ENCODE measurements at regions not wholly inside any gene's neighbourhood (a gene's known extent, or its start where the extent isn't known, plus 50 kb on each side); places are given as distances from the start of the nearest gene placed in this dataset.

- no peak for DNase-seq (ENCODE audit: low read depth)
- TF ChIP-seq CTCF (conservative IDR thresholded peaks at IDR 0.05; ENCODE audit: low read depth, low read length) = no peak
- no peak overlapping the region for H3K4me3 ChIP-seq (ENCODE audit: low read depth, low read length)
These were observed 1476.7 kb upstream of the CDH8 start for GRCh38 chr16:63512910-63513309.

GRCh38 chr16:63497408-63497807 is 1461.2 kb upstream of the CDH8 start:
- H3K4me3 ChIP-seq (ENCODE audit: low read depth, low read length) = no peak overlapping the region
- DNase-seq (ENCODE audit: low read depth) = no peak
- TF ChIP-seq CTCF (conservative IDR thresholded peaks at IDR 0.05; ENCODE audit: low read depth, low read length) = no peak

- DNase-seq (ENCODE audit: low read depth) = no peak
- no peak for TF ChIP-seq CTCF (conservative IDR thresholded peaks at IDR 0.05; ENCODE audit: low read depth, low read length)
- no peak overlapping the region for H3K4me3 ChIP-seq (ENCODE audit: low read depth, low read length)
These were observed 1460.0 kb upstream of the CDH8 start for GRCh38 chr16:63496282-63496681.

- no peak for TF ChIP-seq CTCF (conservative IDR thresholded peaks at IDR 0.05; ENCODE audit: low read depth, low read length)
- H3K4me3 ChIP-seq (ENCODE audit: low read depth, low read length) = no peak overlapping the region
- DNase-seq (ENCODE audit: low read depth) = no peak
These were observed 1452.7 kb upstream of the CDH8 start for GRCh38 chr16:63488955-63489354.

GRCh38 chr16:63481060-63481459 is 1444.8 kb upstream of the CDH8 start:
- no peak overlapping the region for H3K4me3 ChIP-seq (ENCODE audit: low read depth, low read length)
- no peak for DNase-seq (ENCODE audit: low read depth)
- no peak for TF ChIP-seq CTCF (conservative IDR thresholded peaks at IDR 0.05; ENCODE audit: low read depth, low read length)

- no peak overlapping the region for H3K4me3 ChIP-seq (ENCODE audit: low read depth, low read length)
- no peak for DNase-seq (ENCODE audit: low read depth)
- no peak for TF ChIP-seq CTCF (conservative IDR thresholded peaks at IDR 0.05; ENCODE audit: low read depth, low read length)
These were observed 1437.5 kb upstream of the CDH8 start for GRCh38 chr16:63473725-63474124.

- no peak overlapping the region for H3K4me3 ChIP-seq (ENCODE audit: low read depth, low read length)
- DNase-seq (ENCODE audit: low read depth) = no peak
- TF ChIP-seq CTCF (conservative IDR thresholded peaks at IDR 0.05; ENCODE audit: low read depth, low read length) = no peak
These were observed 1431.3 kb upstream of the CDH8 start for GRCh38 chr16:63467513-63467912.
